HG03025 (cell line): ENCODE measurements at regions not wholly inside any gene's neighbourhood (a gene's known extent, or its start where the extent isn't known, plus 50 kb on each side); places are given as distances from the start of the nearest gene placed in this dataset.

ENCODE experiments used
- ATAC-seq: cut with Tn5 transposase; IDR thresholded peaks from one replicate; pipeline ENCODE4 v1.9.1; 2021; ENCODE audit warnings: mild to moderate bottlenecking, moderate library complexity; ENCODE audit not compliant: unreplicated experiment, low FRiP score

GRCh38 chr6:95142101-95142500, 435.2 kb upstream of the MANEA start:
- no peak for ATAC-seq

GRCh38 chr6:95142661-95143335, 434.5 kb upstream of the MANEA start:
- ATAC-seq: no peak

DNA sequence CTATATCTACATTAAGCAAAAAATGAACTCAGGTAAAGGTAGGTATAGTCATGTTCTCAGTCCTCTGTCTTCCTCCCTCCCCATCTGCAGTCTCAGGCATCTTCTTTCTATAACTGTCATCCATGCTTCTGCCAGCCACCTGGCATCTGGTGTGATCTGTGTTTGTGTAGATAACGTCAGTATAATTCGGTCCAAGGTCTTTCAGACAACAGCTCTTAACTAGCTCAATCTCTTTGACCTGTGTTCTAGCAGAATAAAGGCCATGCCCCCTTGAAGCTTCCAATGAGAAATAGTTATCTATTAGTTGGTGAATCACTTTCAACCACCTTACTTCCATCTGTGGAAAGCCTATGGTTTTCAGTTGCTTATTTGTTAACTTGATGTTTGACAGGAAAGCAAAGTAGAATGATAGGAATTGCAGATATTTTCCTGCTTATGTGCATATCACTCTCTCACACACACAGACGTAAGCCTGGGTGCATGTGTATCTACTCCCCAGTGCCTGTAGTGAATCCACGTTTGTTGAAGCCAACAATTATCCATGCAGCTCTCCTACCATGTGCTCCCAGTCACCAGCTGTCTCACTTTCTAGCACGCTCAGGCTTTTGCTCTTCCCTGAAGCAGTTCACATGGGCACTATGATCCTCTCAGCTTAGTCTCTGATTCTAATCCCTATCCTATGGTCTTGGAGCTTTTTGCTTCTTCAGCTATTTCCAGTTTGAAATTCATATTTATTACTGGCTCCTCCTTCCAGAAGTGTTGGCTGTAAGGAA, 433.7 kb upstream of the MANEA start:
- no peak for ATAC-seq

DNA sequence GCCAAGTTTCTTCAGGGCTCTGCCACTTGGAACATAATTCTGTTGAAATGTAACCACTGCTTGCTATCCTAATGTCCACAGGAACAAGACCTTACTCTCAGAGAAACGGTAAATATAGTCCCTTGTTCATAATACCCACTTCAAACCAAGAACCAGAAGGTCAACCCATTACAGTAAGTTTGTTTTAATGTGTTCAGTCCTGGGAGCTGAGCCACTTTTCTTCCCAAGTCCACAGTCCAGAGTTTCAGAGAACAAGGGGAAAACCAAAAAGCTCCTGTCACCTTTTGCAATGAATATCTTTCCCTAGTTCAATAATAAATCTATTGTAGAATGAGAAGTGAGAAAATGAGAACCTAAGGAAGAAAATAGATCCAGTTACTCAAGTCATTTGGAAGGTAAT, 431.9 kb upstream of the MANEA start:
- no peak for ATAC-seq

GRCh38 chr6:95159557-95159956, 417.8 kb upstream of the MANEA start:
- ATAC-seq: no peak

DNA sequence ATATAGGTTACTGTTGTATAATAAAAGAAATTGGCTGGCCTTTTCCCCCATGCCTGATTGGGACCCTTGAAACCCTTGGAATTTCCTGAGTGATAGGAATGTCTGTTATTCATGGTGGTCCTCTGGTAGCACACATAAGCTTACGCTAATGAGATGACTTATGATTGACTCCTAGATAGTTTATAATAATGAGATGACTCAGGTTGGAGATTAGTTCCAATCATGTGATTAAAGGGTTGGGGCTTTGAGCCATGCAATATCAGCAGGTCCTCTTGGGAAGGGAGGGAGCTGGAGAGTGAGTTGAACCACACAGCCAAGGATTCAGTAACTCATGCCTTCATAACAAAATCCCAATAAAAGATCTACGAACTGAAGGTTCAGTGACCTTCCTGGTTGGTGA, 407.6 kb upstream of the MANEA start:
- no peak for ATAC-seq

DNA sequence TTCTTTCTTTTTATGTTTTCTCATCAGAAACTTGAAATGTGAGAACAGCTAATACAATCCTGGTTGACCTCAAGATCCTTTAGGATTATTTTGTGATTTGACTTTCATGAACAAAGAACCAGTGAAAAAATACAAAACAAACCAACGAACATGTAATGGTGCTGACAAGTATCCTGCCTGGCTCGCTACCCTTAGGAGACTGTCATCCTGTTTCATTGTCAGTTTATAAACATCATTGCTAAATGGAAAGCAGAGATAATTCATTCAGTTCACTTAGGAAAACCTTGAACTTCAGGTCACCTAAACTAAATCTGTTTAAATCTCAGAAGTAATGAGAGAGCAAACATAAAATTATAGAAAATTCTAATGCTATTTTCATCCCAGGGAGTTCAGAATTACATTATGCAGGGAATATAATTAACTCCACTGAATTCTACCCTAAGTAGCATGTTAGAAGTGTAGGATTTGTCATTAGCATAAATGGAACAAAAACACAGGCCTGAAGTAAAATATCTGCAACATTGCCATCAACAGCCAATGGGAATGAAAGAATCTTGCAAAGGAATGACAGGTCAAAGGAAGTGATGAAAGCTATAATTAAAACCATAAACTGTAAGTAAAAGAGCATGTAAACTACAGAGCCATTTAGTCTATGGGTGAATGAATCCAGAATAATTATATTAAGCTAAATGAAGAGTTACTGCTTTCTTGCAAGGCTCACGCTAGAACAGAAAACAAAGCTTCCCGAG, 401.2 kb upstream of the MANEA start:
- no peak for ATAC-seq

DNA sequence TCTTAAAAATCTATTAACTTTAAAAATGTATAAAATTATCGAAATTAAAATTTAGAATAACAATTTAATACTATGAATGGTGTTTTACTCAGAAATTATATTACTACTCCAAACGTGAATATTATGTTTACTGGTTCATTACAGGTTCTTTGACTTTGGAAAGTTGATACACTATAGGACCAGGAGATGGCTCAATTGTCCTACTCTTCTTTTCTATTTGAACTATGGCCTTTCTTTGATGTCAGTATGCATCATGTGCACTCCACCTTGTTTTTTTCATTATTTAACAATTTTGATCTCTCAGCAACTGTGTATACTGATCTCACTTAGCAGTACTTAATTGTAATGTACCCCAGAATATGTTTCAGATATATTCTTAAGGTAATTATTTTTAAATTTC, 391.5 kb upstream of the MANEA start:
- no peak for ATAC-seq

GRCh38 chr6:95186710-95187109, 390.6 kb upstream of the MANEA start:
- no peak for ATAC-seq

DNA sequence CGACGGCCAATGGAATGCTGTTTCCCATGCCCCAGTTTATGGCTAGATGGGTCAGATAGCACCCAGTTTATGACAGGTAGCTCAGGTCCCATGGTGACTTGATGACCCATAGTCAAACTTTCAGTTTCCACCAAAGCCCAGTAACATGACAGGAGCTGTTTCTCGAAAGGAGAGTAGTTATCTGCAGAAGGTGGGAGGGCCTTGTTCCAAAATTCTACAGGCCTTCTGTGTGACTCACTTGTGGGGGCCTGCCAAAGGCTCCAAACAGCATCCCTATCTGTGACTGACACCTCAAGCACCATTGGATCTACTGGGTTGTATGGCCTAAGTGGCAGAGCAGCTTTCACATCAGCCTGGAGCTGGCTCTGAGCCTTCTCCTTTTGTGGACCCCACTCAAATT, 379.7 kb upstream of the MANEA start:
- ATAC-seq: no peak

DNA sequence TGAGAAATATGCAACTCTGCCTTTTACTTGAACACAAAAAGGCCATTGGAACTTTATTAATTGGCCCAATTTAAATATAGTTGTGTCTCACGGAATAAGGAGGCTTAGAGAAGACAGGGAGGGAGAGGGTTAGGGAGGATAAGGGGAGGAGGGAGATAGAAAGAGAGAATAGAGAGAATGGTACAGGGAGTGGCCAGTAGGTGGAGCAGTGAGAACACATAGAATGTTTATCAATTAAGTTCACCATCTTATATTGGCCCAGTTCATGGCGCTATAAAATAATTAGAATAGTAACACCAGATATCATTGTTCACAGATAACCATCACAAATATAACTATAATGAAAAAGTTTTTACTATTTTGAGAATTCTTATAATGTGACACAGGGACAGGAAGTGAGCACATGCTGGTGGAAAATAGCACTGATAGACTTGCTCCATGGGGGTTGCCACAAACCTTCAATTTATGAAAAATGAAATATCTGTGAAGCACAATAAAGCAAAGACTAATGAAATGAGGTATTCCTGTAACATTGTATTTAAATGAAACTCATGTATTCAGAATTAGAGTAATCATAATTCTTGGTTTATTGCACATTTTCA, 374.1 kb upstream of the MANEA start:
- ATAC-seq: peak; percentile 89

- ATAC-seq: no peak
Observed at GRCh38 chr6:95204178-95204577, 373.2 kb upstream of the MANEA start.

DNA sequence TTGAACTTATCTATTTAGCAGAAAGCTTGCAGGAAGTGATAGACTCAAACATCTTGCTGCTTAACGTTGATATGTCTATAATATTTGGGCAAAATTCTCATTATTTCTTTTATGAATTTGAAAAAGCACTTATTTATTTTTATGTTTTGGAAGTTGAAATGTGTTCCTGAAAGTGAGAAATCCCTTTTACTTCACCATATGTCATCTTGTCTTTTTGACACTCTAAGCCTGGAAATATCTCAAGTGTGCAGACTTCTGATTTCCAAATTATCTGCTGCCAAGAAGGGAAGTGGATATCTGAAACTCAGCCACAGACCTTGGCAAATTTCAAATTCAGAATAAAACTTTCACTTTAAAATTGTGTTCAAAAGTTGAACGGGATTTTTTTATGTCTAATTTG, 368.7 kb upstream of the MANEA start:
- no peak for ATAC-seq

DNA sequence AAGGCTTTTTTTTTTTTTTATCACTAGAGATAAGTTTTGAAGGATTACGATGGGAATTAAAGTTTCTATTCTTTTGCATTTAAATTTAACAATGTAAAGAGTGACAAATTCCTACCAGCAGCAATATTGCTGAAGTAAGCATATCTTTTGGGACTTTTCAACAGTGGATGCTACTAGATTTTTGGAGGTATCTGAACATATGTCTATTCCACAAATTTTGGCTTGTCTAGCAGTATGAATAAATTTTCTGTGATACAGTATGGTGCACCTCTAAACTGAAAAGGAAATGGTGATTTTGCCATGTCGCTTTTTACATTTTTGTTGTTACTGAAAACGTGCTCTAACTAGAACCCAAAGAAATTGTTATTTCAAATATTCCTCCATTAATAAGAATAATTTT, 368.3 kb upstream of the MANEA start:
- ATAC-seq: no peak

DNA sequence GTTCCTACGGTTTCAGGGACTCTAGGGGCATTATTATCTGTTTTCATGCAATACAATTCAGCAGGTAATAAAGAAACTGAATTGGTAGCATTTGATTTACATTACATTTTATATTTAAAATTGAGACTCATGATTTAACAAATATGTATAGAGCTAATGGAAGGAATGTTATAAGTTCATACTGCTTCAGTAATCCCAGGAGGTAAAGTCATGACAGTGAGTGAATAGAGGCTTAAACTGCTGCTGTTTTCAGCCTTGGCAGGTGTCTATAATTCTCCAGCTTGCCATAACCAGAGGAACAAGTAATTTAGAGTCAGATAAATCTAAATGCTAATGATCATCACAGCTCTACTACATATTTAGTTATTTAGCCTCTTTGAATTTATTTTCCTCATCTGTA, 360.8 kb upstream of the MANEA start:
- ATAC-seq: no peak

- no peak for ATAC-seq
Observed at GRCh38 chr6:95227351-95227750, 350.0 kb upstream of the MANEA start.

DNA sequence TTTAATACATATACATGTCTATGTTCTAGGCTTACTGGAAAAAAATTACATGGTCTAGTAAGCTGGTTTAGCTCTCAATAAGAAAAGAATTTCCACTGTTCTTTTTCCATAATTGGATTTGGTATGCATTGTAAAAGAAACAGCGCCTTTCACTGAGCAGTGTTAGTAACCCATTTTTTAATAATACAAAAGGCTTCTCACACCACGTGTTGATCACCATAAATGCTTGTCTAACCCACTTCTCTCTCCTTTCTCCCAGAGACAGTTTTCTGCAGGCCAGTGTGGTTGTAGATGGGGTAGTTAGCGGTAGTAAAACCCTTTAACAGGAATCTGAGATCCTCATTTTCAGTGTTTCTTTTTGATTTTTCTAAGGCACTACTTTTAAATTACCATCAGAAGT, 348.7 kb upstream of the MANEA start:
- ATAC-seq: no peak

DNA sequence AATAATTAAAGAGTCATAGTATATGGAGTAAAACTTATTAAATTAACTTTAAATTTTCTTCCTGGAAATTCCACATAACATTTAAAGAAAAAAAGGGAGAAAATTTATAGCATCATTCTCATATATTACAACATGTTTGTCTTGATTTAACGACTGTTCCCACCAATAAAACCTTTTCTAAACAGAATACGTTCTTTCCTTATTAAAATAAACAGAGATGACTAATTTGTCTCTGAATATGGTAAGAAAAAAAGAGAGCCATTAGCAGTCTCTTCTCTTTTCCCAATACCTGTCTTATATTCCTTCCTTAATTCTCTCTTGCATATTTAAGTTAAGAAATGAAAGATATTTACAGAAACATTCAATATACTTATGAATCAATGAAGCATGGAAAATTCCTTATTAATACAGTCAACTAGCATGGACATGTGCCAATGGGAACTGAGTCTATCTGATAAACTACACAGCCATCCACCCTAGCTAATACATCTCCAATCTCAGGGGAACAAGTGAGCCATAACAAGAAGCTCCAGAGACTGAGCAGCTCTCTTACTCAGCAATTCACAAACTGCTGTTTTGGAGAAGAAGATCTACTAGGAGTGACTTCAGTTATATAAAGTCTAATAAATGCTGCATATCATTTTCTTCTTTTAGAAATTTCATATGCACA, 347.1 kb upstream of the MANEA start:
- no peak for ATAC-seq

DNA sequence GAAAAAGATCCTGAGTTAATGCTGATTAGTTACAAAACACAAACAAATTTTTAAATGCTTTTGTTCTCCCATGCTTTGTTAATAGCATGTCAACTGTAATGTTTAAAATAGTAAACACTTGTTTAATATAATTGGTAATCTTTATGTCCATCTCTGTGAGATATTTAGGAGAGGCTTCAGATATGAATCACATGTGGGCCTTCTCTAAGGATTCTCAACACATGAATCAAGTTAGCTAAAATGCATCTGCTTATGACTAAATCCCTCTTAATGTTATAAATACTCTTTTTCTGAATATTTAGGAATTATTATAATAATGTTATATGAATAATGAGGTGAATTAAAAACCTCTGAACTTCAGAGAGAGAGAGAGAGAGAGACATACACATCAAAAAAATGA, 345.9 kb upstream of the MANEA start:
- ATAC-seq: no peak

- ATAC-seq: no peak
Observed at GRCh38 chr6:95232446-95232845, 344.9 kb upstream of the MANEA start.

- no peak for ATAC-seq
Observed at GRCh38 chr6:95233879-95234278, 343.5 kb upstream of the MANEA start.
